Type B pancreatic cell (in vitro differentiated cells): ENCODE measurements at regions not wholly inside any gene's neighbourhood (a gene's known extent, or its start where the extent isn't known, plus 50 kb on each side); places are given as distances from the start of the nearest gene placed in this dataset.

Experiments used
- DNase-seq: peaks from one replicate; pipeline ENCODE4 v3.0.0; 2021; ENCODE audit warnings: mixed read lengths; ENCODE audit not compliant: unreplicated experiment; ENCODE audit errors: extremely low spot score
- H3K27ac Mint-ChIP-seq: 2 replicates; pipeline ENCODE4 v1.8.0; 2021; ENCODE audit warnings: mild to moderate bottlenecking, mixed read lengths
- H3K27me3 Mint-ChIP-seq: 2 replicates; pipeline ENCODE4 v1.8.0; 2021; ENCODE audit warnings: mixed read lengths
- H3K36me3 Mint-ChIP-seq: 2 replicates; pipeline ENCODE4 v1.8.0; 2021; ENCODE audit warnings: mixed read lengths
- H3K4me1 Mint-ChIP-seq: one replicate; pipeline ENCODE4 v1.8.0; 2021; ENCODE audit warnings: mixed read lengths; ENCODE audit not compliant: unreplicated experiment
- H3K4me3 Mint-ChIP-seq: 2 replicates; pipeline ENCODE4 v1.8.0; 2021; ENCODE audit warnings: mild to moderate bottlenecking, mixed read lengths
- H3K9me3 Mint-ChIP-seq: 2 replicates; pipeline ENCODE4 v1.8.0; 2021; ENCODE audit warnings: mixed read lengths
- CTCF ChIP-seq: fragments of 200-600 bp; sonication (generic); conservative IDR thresholded peaks from 2 replicates; pipeline ENCODE4 v1.5.0; 2021; ENCODE audit warnings: antibody characterized with exemption, mild to moderate bottlenecking

- H3K4me3 Mint-ChIP-seq, result no peak overlapping the region
- H3K4me1 Mint-ChIP-seq, result peaks cover 4% of the 10 kb centered on the region
- no peaks in the 10 kb centered on the region for H3K36me3 Mint-ChIP-seq
- no peak for TF ChIP-seq CTCF
- no peak for DNase-seq
- no peaks in the 10 kb centered on the region for H3K9me3 Mint-ChIP-seq
- H3K27ac Mint-ChIP-seq, result no peak overlapping the region
- peaks cover 3% of the 10 kb centered on the region for H3K27me3 Mint-ChIP-seq
These were observed 199.1 kb upstream of the NCAM1 start for GRCh38 chr11:112761911-112762706.

GRCh38 chr11:112762707-112763090 lies 198.5 kb upstream of the NCAM1 start:
- H3K27me3 Mint-ChIP-seq, result peaks cover 3% of the 10 kb centered on the region
- H3K4me3 Mint-ChIP-seq, result no peak overlapping the region
- no peak for TF ChIP-seq CTCF

GRCh38 chr11:112765337-112765736 lies 195.9 kb upstream of the NCAM1 start:
- H3K36me3 Mint-ChIP-seq, result no peaks in the 10 kb centered on the region
- H3K4me1 Mint-ChIP-seq, result peaks cover 19% of the 10 kb centered on the region
- H3K27ac Mint-ChIP-seq, result no peak overlapping the region
- H3K9me3 Mint-ChIP-seq, result no peaks in the 10 kb centered on the region
- TF ChIP-seq CTCF, result no peak
- no peak for DNase-seq
- no peak overlapping the region for H3K4me3 Mint-ChIP-seq
- peaks cover 3% of the 10 kb centered on the region for H3K27me3 Mint-ChIP-seq

More at GRCh38 chr11:112762707-112763090, 198.5 kb upstream of the NCAM1 start:
- DNase-seq, result no peak
- Mint-ChIP-seq H3K9me3 (no peaks in the 10 kb centered on the region), H3K27ac (no peak overlapping the region), H3K4me1 (peaks cover 4% of the 10 kb centered on the region), H3K36me3 (no peaks in the 10 kb centered on the region)

- H3K27me3 Mint-ChIP-seq, result peaks cover 6% of the 10 kb centered on the region
- H3K4me1 Mint-ChIP-seq, result peaks cover 21% of the 10 kb centered on the region
- H3K36me3 Mint-ChIP-seq, result no peaks in the 10 kb centered on the region
- H3K9me3 Mint-ChIP-seq, result no peaks in the 10 kb centered on the region
- no peak for TF ChIP-seq CTCF
- no peak overlapping the region for H3K27ac Mint-ChIP-seq
- no peak for DNase-seq
- H3K4me3 Mint-ChIP-seq, result no peak overlapping the region
These were observed 192.1 kb upstream of the NCAM1 start for GRCh38 chr11:112769170-112769569.

- Mint-ChIP-seq H3K36me3 (no peaks in the 10 kb centered on the region), H3K4me1 (peaks cover 21% of the 10 kb centered on the region)
These were observed 191.6 kb upstream of the NCAM1 start for GRCh38 chr11:112769584-112769983.

More at GRCh38 chr11:112769584-112769983, 191.6 kb upstream of the NCAM1 start:
- H3K27ac Mint-ChIP-seq, result no peak overlapping the region
- no peak overlapping the region for H3K4me3 Mint-ChIP-seq
- H3K9me3 Mint-ChIP-seq, result no peaks in the 10 kb centered on the region
- H3K27me3 Mint-ChIP-seq, result peaks cover 6% of the 10 kb centered on the region
- DNase-seq, result no peak
- no peak for TF ChIP-seq CTCF
